Liver (tissue), 3 donors: ENCODE measurements at regions not wholly inside any gene's neighbourhood (a gene's known extent, or its start where the extent isn't known, plus 50 kb on each side); places are given as distances from the start of the nearest gene placed in this dataset.

ENCODE experiments used
- GABPA ChIP-seq, 2 donors: IDR thresholded peaks in 1 of 2; conservative IDR thresholded peaks in 1 of 2; 2 replicates each; pipeline ENCODE4 v1.6.1; 2016; ENCODE audit warnings: antibody characterized with exemption in 2 of 2, mild to moderate bottlenecking in 1 of 2, moderate library complexity in 1 of 2
- HNF4G ChIP-seq: IDR thresholded peaks from 2 replicates; pipeline ENCODE4 v1.6.1; 2016; ENCODE audit warnings: antibody characterized with exemption
- JUND ChIP-seq, 2 donors: IDR thresholded peaks; 2 replicates each; pipeline ENCODE4 v1.6.1; 2016; ENCODE audit warnings: antibody characterized with exemption in 2 of 2
- SP1 ChIP-seq: IDR thresholded peaks from 2 replicates; pipeline ENCODE4 v1.6.1; 2018; ENCODE audit warnings: antibody characterized with exemption, mild to moderate bottlenecking
- TAF1 ChIP-seq: conservative IDR thresholded peaks from 2 replicates; pipeline ENCODE4 v1.6.1; 2016; ENCODE audit warnings: antibody characterized with exemption, mild to moderate bottlenecking
- TF ChIP-seq, protein P1 (sequence below): IDR thresholded peaks from 2 replicates; pipeline ENCODE4 v1.6.1; 2016; ENCODE audit warnings: antibody characterized with exemption
- TF ChIP-seq, protein P2 (sequence below): fragments of 150-350 bp; IDR thresholded peaks from 2 replicates; pipeline ENCODE4 v1.5.1; 2017; ENCODE audit warnings: improper control_type of control experiment, low read depth, low read length; ENCODE audit not compliant: missing input control
- TF ChIP-seq, protein P3 (sequence below): IDR thresholded peaks from 2 replicates; pipeline ENCODE4 v1.6.1; 2016; ENCODE audit warnings: antibody characterized with exemption
- TF ChIP-seq, protein P4 (sequence below): IDR thresholded peaks from 2 replicates; pipeline ENCODE4 v1.6.1; 2016; ENCODE audit warnings: antibody characterized with exemption, mild to moderate bottlenecking
- donor health status: healthy.
- donor health status: healthy.

DNA sequence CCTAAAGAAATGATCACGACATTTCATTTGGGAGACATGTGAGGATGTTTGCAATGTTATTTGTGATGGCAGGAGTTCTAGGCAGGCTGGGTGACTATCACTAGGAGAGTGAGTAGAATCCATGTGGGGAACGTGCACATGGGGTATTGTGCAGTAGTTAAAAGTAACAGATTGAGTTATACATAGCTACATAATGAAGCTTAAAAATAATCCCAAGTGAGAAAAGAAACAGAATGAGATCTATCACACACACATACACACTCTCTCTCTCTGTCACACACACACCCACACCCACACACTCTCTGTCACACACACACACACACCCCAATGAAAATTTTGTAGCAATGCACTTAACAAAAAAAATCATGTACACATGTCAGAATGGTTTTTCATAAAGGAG lies 218.7 kb upstream of the ARG1 start:
- TF ChIP-seq, protein P1, sequence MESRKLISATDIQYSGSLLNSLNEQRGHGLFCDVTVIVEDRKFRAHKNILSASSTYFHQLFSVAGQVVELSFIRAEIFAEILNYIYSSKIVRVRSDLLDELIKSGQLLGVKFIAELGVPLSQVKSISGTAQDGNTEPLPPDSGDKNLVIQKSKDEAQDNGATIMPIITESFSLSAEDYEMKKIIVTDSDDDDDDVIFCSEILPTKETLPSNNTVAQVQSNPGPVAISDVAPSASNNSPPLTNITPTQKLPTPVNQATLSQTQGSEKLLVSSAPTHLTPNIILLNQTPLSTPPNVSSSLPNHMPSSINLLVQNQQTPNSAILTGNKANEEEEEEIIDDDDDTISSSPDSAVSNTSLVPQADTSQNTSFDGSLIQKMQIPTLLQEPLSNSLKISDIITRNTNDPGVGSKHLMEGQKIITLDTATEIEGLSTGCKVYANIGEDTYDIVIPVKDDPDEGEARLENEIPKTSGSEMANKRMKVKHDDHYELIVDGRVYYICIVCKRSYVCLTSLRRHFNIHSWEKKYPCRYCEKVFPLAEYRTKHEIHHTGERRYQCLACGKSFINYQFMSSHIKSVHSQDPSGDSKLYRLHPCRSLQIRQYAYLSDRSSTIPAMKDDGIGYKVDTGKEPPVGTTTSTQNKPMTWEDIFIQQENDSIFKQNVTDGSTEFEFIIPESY = no peak
- TF ChIP-seq, protein P2, sequence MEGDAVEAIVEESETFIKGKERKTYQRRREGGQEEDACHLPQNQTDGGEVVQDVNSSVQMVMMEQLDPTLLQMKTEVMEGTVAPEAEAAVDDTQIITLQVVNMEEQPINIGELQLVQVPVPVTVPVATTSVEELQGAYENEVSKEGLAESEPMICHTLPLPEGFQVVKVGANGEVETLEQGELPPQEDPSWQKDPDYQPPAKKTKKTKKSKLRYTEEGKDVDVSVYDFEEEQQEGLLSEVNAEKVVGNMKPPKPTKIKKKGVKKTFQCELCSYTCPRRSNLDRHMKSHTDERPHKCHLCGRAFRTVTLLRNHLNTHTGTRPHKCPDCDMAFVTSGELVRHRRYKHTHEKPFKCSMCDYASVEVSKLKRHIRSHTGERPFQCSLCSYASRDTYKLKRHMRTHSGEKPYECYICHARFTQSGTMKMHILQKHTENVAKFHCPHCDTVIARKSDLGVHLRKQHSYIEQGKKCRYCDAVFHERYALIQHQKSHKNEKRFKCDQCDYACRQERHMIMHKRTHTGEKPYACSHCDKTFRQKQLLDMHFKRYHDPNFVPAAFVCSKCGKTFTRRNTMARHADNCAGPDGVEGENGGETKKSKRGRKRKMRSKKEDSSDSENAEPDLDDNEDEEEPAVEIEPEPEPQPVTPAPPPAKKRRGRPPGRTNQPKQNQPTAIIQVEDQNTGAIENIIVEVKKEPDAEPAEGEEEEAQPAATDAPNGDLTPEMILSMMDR = no peak
- TF ChIP-seq, protein P3, sequence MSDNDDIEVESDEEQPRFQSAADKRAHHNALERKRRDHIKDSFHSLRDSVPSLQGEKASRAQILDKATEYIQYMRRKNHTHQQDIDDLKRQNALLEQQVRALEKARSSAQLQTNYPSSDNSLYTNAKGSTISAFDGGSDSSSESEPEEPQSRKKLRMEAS = no peak
- TF ChIP-seq JUND (IDR thresholded peaks at IDR 0.05) (no peak), TAF1 (no peak), HNF4G (no peak), SP1 (no peak), GABPA (IDR thresholded peaks at IDR 0.05 in 1 of 2, conservative IDR thresholded peaks at IDR 0.05 in 1 of 2) (no peak)
- TF ChIP-seq, protein P4, sequence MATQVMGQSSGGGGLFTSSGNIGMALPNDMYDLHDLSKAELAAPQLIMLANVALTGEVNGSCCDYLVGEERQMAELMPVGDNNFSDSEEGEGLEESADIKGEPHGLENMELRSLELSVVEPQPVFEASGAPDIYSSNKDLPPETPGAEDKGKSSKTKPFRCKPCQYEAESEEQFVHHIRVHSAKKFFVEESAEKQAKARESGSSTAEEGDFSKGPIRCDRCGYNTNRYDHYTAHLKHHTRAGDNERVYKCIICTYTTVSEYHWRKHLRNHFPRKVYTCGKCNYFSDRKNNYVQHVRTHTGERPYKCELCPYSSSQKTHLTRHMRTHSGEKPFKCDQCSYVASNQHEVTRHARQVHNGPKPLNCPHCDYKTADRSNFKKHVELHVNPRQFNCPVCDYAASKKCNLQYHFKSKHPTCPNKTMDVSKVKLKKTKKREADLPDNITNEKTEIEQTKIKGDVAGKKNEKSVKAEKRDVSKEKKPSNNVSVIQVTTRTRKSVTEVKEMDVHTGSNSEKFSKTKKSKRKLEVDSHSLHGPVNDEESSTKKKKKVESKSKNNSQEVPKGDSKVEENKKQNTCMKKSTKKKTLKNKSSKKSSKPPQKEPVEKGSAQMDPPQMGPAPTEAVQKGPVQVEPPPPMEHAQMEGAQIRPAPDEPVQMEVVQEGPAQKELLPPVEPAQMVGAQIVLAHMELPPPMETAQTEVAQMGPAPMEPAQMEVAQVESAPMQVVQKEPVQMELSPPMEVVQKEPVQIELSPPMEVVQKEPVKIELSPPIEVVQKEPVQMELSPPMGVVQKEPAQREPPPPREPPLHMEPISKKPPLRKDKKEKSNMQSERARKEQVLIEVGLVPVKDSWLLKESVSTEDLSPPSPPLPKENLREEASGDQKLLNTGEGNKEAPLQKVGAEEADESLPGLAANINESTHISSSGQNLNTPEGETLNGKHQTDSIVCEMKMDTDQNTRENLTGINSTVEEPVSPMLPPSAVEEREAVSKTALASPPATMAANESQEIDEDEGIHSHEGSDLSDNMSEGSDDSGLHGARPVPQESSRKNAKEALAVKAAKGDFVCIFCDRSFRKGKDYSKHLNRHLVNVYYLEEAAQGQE = no peak
